ENCODE measurements at regions not wholly inside any gene's neighbourhood (a gene's known extent, or its start where the extent isn't known, plus 50 kb on each side); places are given as distances from the start of the nearest gene placed in this dataset.

- Histone ChIP-seq H3K36me3 (no peaks in the 10 kb centered on the region), H3K27me3 (no peaks in the 10 kb centered on the region), H3K4me3 (no peak overlapping the region), H3K9me3 (peaks cover 13% of the 10 kb centered on the region)
- DNase-seq, result no peak
These were observed 156.2 kb upstream of the COL8A1 start for GRCh38 chr3:99482191-99482590.

GRCh38 chr3:99481561-99481960 is 156.8 kb upstream of the COL8A1 start:
- DNase-seq, result no peak
- Histone ChIP-seq H3K36me3 (no peaks in the 10 kb centered on the region), H3K4me3 (no peak overlapping the region), H3K27me3 (no peaks in the 10 kb centered on the region), H3K9me3 (peaks cover 13% of the 10 kb centered on the region)

- Histone ChIP-seq H3K4me3 (no peak overlapping the region), H3K9me3 (peaks cover 13% of the 10 kb centered on the region), H3K27me3 (no peaks in the 10 kb centered on the region), H3K36me3 (no peaks in the 10 kb centered on the region)
- DNase-seq, result no peak
These were observed 158.6 kb upstream of the COL8A1 start for GRCh38 chr3:99479768-99480167.

- Histone ChIP-seq H3K27me3 (no peaks in the 10 kb centered on the region), H3K9me3 (peaks cover 13% of the 10 kb centered on the region), H3K4me3 (no peak overlapping the region), H3K36me3 (peaks cover 3% of the 10 kb centered on the region; the same call in 1 of the 2 replicates)
- DNase-seq, result no peak
These were observed 160.7 kb upstream of the COL8A1 start for GRCh38 chr3:99477650-99478049.

GRCh38 chr3:99475229-99475628 is 163.2 kb upstream of the COL8A1 start:
- H3K27me3 ChIP-seq, result no peaks in the 10 kb centered on the region

GRCh38 chr3:99474776-99475175 is 163.6 kb upstream of the COL8A1 start:
- Histone ChIP-seq H3K36me3 (peaks cover 3% of the 10 kb centered on the region; the same call in 1 of the 2 replicates), H3K27me3 (no peaks in the 10 kb centered on the region), H3K9me3 (peaks cover 13% of the 10 kb centered on the region), H3K4me3 (no peak overlapping the region)
- DNase-seq, result peak; percentile 52

More at GRCh38 chr3:99475229-99475628, 163.2 kb upstream of the COL8A1 start:
- Histone ChIP-seq H3K4me3 (no peak overlapping the region), H3K9me3 (peaks cover 13% of the 10 kb centered on the region), H3K36me3 (peaks cover 3% of the 10 kb centered on the region; the same call in 1 of the 2 replicates)
- DNase-seq, result no peak

GRCh38 chr3:99473321-99473751 is 165.1 kb upstream of the COL8A1 start:
- DNase-seq, result peak; percentile 25
- Histone ChIP-seq H3K27me3 (no peaks in the 10 kb centered on the region), H3K4me3 (no peak overlapping the region), H3K36me3 (peaks cover 3% of the 10 kb centered on the region; the same call in 1 of the 2 replicates), H3K9me3 (peaks cover 12% of the 10 kb centered on the region)

- no peaks in the 10 kb centered on the region for H3K27me3 ChIP-seq
- H3K4me3 ChIP-seq, result no peak overlapping the region
- peaks cover 3% of the 10 kb centered on the region; the same call in 1 of the 2 replicates for H3K36me3 ChIP-seq
- peaks cover 2% of the 10 kb centered on the region for H3K9me3 ChIP-seq
- DNase-seq, result peak; percentile 79
These were observed 166.0 kb upstream of the COL8A1 start for GRCh38 chr3:99472385-99472784.

- Histone ChIP-seq H3K9me3 (no peaks in the 10 kb centered on the region), H3K27me3 (no peaks in the 10 kb centered on the region), H3K4me3 (no peak overlapping the region), H3K36me3 (peaks cover 3% of the 10 kb centered on the region; the same call in 1 of the 2 replicates)
- peak; percentile 83 for DNase-seq
These were observed 166.8 kb upstream of the COL8A1 start for GRCh38 chr3:99471353-99472323.

- Histone ChIP-seq H3K27me3 (no peaks in the 10 kb centered on the region), H3K4me3 (no peak overlapping the region), H3K36me3 (peaks cover 3% of the 10 kb centered on the region; the same call in 1 of the 2 replicates), H3K9me3 (no peaks in the 10 kb centered on the region)
- no peak for DNase-seq
These were observed 167.6 kb upstream of the COL8A1 start for GRCh38 chr3:99470841-99471240.

GRCh38 chr3:99468918-99469317 is 169.5 kb upstream of the COL8A1 start:
- H3K27me3 ChIP-seq, result no peaks in the 10 kb centered on the region
- H3K9me3 ChIP-seq, result no peaks in the 10 kb centered on the region
- no peaks in the 10 kb centered on the region for H3K36me3 ChIP-seq
- H3K4me3 ChIP-seq, result no peak overlapping the region
- DNase-seq, result no peak

- Histone ChIP-seq H3K9me3 (no peaks in the 10 kb centered on the region), H3K27me3 (no peaks in the 10 kb centered on the region), H3K36me3 (no peaks in the 10 kb centered on the region), H3K4me3 (no peak overlapping the region)
- DNase-seq, result no peak
These were observed 171.0 kb upstream of the COL8A1 start for GRCh38 chr3:99467420-99467819.

GRCh38 chr3:99466331-99466730 is 172.1 kb upstream of the COL8A1 start:
- Histone ChIP-seq H3K36me3 (no peaks in the 10 kb centered on the region), H3K27me3 (no peaks in the 10 kb centered on the region), H3K9me3 (no peaks in the 10 kb centered on the region), H3K4me3 (no peak overlapping the region)
- DNase-seq, result no peak

GRCh38 chr3:99458013-99458412 is 180.4 kb upstream of the COL8A1 start:
- peaks cover 3% of the 10 kb centered on the region for H3K9me3 ChIP-seq
- no peaks in the 10 kb centered on the region for H3K36me3 ChIP-seq
- DNase-seq, result no peak
- H3K4me3 ChIP-seq, result no peak overlapping the region
- H3K27me3 ChIP-seq, result no peaks in the 10 kb centered on the region

- Histone ChIP-seq H3K9me3 (no peaks in the 10 kb centered on the region), H3K36me3 (no peaks in the 10 kb centered on the region)
These were observed 195.8 kb upstream of the COL8A1 start for GRCh38 chr3:99442599-99442998.

GRCh38 chr3:99439892-99440291 is 198.5 kb upstream of the COL8A1 start:
- no peak overlapping the region for H3K4me3 ChIP-seq
- no peak for DNase-seq
- 0 out of 2 replicates have a peak, but pooled peaks cover 3% of the 10 kb centered on the region for H3K9me3 ChIP-seq
- no peaks in the 10 kb centered on the region for H3K27me3 ChIP-seq
- H3K36me3 ChIP-seq, result no peaks in the 10 kb centered on the region

More at GRCh38 chr3:99442599-99442998, 195.8 kb upstream of the COL8A1 start:
- H3K27me3 ChIP-seq, result no peaks in the 10 kb centered on the region
- DNase-seq, result no peak
- no peak overlapping the region for H3K4me3 ChIP-seq

GRCh38 chr3:99434190-99434589 is 204.2 kb upstream of the COL8A1 start:
- H3K36me3 ChIP-seq, result no peaks in the 10 kb centered on the region
- H3K27me3 ChIP-seq, result no peaks in the 10 kb centered on the region
- no peak for DNase-seq
- H3K9me3 ChIP-seq, result peaks cover 10% of the 10 kb centered on the region
- no peak overlapping the region for H3K4me3 ChIP-seq
